ENCODE measurements at regions not wholly inside any gene's neighbourhood (a gene's known extent, or its start where the extent isn't known, plus 50 kb on each side); places are given as distances from the start of the nearest gene placed in this dataset.

GRCh38 chr3:193825617-193826016 lies 232.6 kb downstream of the OPA1 start:
- H3K36me3 ChIP-seq = no peaks in the 10 kb centered on the region
- H3K4me3 ChIP-seq = no peak overlapping the region
- no peak overlapping the region for H3K27ac ChIP-seq (replicated peaks)
- intact Hi-C loops (cut with micrococcal nuclease) = no loop called here
- no peaks in the 10 kb centered on the region for H3K9me3 ChIP-seq (replicated peaks)
- H3K4me1 ChIP-seq = no peaks in the 10 kb centered on the region
- H3K27me3 ChIP-seq (ENCODE audit: low read depth) = peaks cover 3% of the 10 kb centered on the region
- no peak for TF ChIP-seq CTCF (IDR thresholded peaks at IDR 0.05; ENCODE audit: borderline replicate concordance)
- DNase-seq = no peak

GRCh38 chr3:193826159-193826795 lies 233.3 kb downstream of the OPA1 start:
- intact Hi-C loops (cut with micrococcal nuclease) = no loop called here

GRCh38 chr3:193827040-193827669 lies 234.1 kb downstream of the OPA1 start:
- TF ChIP-seq CTCF (IDR thresholded peaks at IDR 0.05; ENCODE audit: borderline replicate concordance) = no peak
- no peak for DNase-seq
- H3K36me3 ChIP-seq = no peaks in the 10 kb centered on the region
- no peak overlapping the region for H3K27ac ChIP-seq (replicated peaks)
- no peaks in the 10 kb centered on the region for H3K27me3 ChIP-seq (ENCODE audit: low read depth)
- no peak overlapping the region for H3K4me3 ChIP-seq
- H3K9me3 ChIP-seq (replicated peaks) = no peaks in the 10 kb centered on the region
- intact Hi-C loops (cut with micrococcal nuclease) = no loop called here
- peaks cover 6% of the 10 kb centered on the region for H3K4me1 ChIP-seq

More at GRCh38 chr3:193826159-193826795, 233.3 kb downstream of the OPA1 start:
- Histone ChIP-seq H3K36me3 (no peaks in the 10 kb centered on the region), H3K27me3 (ENCODE audit: low read depth) (no peaks in the 10 kb centered on the region), H3K4me1 (no peaks in the 10 kb centered on the region), H3K4me3 (no peak overlapping the region), H3K27ac (replicated peaks) (no peak overlapping the region), H3K9me3 (replicated peaks) (no peaks in the 10 kb centered on the region)
- TF ChIP-seq CTCF (IDR thresholded peaks at IDR 0.05; ENCODE audit: borderline replicate concordance) = no peak
- no peak for DNase-seq

- no peaks in the 10 kb centered on the region for H3K36me3 ChIP-seq
- intact Hi-C loops (cut with micrococcal nuclease) = no loop called here
Observed at GRCh38 chr3:193827871-193828270, 234.9 kb downstream of the OPA1 start.

GRCh38 chr3:193828477-193828876 lies 235.5 kb downstream of the OPA1 start:
- Histone ChIP-seq H3K9me3 (replicated peaks) (no peaks in the 10 kb centered on the region), H3K36me3 (no peaks in the 10 kb centered on the region), H3K27ac (replicated peaks) (no peak overlapping the region), H3K27me3 (ENCODE audit: low read depth) (no peaks in the 10 kb centered on the region), H3K4me3 (no peak overlapping the region), H3K4me1 (peaks cover 19% of the 10 kb centered on the region)
- no peak for TF ChIP-seq CTCF (IDR thresholded peaks at IDR 0.05; ENCODE audit: borderline replicate concordance)
- intact Hi-C loops (cut with micrococcal nuclease) = no loop called here
- DNase-seq = no peak

More at GRCh38 chr3:193827871-193828270, 234.9 kb downstream of the OPA1 start:
- H3K9me3 ChIP-seq (replicated peaks) = no peaks in the 10 kb centered on the region
- H3K4me3 ChIP-seq = no peak overlapping the region
- no peak for TF ChIP-seq CTCF (IDR thresholded peaks at IDR 0.05; ENCODE audit: borderline replicate concordance)
- no peaks in the 10 kb centered on the region for H3K27me3 ChIP-seq (ENCODE audit: low read depth)
- H3K4me1 ChIP-seq = peaks cover 13% of the 10 kb centered on the region
- DNase-seq = no peak
- H3K27ac ChIP-seq (replicated peaks) = no peak overlapping the region

Data from left ventricle myocardium inferior (tissue), 1 donor.